ENCODE measurements at regions not wholly inside any gene's neighbourhood (a gene's known extent, or its start where the extent isn't known, plus 50 kb on each side); places are given as distances from the start of the nearest gene placed in this dataset.

- Histone ChIP-seq H3K4me3 (ENCODE audit: low read depth in 2 of 2, low read length in 1 of 2) (no peak overlapping the region), H2AFZ (ENCODE audit: low read depth) (no peak overlapping the region), H4K20me1 (ENCODE audit: insufficient read depth) (no peaks in the 10 kb centered on the region), H3K9ac (no peak overlapping the region), H3K9me3 (0 out of 2 replicates have a peak, but pooled peaks cover 3% of the 10 kb centered on the region), H3K9me2 (no peaks in the 10 kb centered on the region), H3K79me2 (ENCODE audit: insufficient read depth) (no peaks in the 10 kb centered on the region), H3K27me3 (ENCODE audit: insufficient read depth) (no peaks in the 10 kb centered on the region), H3K4me1 (ENCODE audit: control insufficient read depth in 1 of 2, insufficient read depth in 2 of 2, low read depth in 1 of 2, low read length in 1 of 2) (peaks cover 0 to 3% of the 10 kb centered on the region in 2 experiments; a peak in 2 of 4 replicates), H3K4me2 (no peak overlapping the region), H3K36me3 (replicated peaks in 1 of 2; ENCODE audit: control insufficient read depth in 1 of 2, insufficient read depth in 2 of 2, low read length in 1 of 2) (no peaks in the 10 kb centered on the region), H3K27ac (ENCODE audit: low read depth in 2 of 2, low read length in 1 of 2) (peak overlapping the region in 1 of 2 experiments; percentile 29; a peak in 1 of 4 replicates), H3F3A (replicated peaks; ENCODE audit: insufficient read depth) (no peaks in the 10 kb centered on the region)
- POLR2A ChIA-PET: no interaction called here
- WGBS (ENCODE audit: low lambda C conversion rate): 36% methylated on average over 5 of the region's 5 CpGs
- TF ChIP-seq SIN3A (IDR thresholded peaks at IDR 0.05; ENCODE audit: borderline replicate concordance, low read depth, low read length) (no peak), GATA2 (CRISPR knock-in tag; IDR thresholded peaks at IDR 0.05) (peak; percentile 23; the same call in 1 of the 2 replicates)
- CTCF ChIA-PET: no interaction called here
- DNase-seq: no peak
These were observed 139.8 kb upstream of the ZEB1 start for GRCh38 chr10:31179091-31179680.

- no peaks in the 10 kb centered on the region for H3K79me2 ChIP-seq (ENCODE audit: insufficient read depth)
- 66% methylated on average over 7 of the region's 7 CpGs for WGBS (ENCODE audit: low lambda C conversion rate)
- ChIA-PET POLR2A (no interaction called here), CTCF (no interaction called here)
- no peaks in the 10 kb centered on the region for H3K9me2 ChIP-seq
- no peaks in the 10 kb centered on the region for H3K27me3 ChIP-seq (ENCODE audit: insufficient read depth)
- no peak overlapping the region for H3K4me2 ChIP-seq
- no peak overlapping the region for H2AFZ ChIP-seq (ENCODE audit: low read depth)
- no peak overlapping the region for H3K9ac ChIP-seq
- no peaks in the 10 kb centered on the region for H3K4me1 ChIP-seq (ENCODE audit: control insufficient read depth in 1 of 2, insufficient read depth in 2 of 2, low read depth in 1 of 2, low read length in 1 of 2)
- no peak overlapping the region for H3K4me3 ChIP-seq (ENCODE audit: low read depth in 2 of 2, low read length in 1 of 2)
- H3K9me3 ChIP-seq: no peaks in the 10 kb centered on the region
- H3F3A ChIP-seq (replicated peaks; ENCODE audit: insufficient read depth): no peaks in the 10 kb centered on the region
- no peak overlapping the region for H3K27ac ChIP-seq (ENCODE audit: low read depth in 2 of 2, low read length in 1 of 2)
- no peak for DNase-seq
- H4K20me1 ChIP-seq (ENCODE audit: insufficient read depth): no peaks in the 10 kb centered on the region
- TF ChIP-seq USF1 (IDR thresholded peaks at IDR 0.05; ENCODE audit: borderline replicate concordance, low read depth): no peak
- peak; percentile 29 for TF ChIP-seq CTCF (IDR thresholded peaks at IDR 0.05)
- H3K36me3 ChIP-seq (replicated peaks in 1 of 2; ENCODE audit: control insufficient read depth in 1 of 2, insufficient read depth in 2 of 2, low read length in 1 of 2): no peaks in the 10 kb centered on the region
These were observed 132.6 kb upstream of the ZEB1 start for GRCh38 chr10:31186225-31187000.

DNA sequence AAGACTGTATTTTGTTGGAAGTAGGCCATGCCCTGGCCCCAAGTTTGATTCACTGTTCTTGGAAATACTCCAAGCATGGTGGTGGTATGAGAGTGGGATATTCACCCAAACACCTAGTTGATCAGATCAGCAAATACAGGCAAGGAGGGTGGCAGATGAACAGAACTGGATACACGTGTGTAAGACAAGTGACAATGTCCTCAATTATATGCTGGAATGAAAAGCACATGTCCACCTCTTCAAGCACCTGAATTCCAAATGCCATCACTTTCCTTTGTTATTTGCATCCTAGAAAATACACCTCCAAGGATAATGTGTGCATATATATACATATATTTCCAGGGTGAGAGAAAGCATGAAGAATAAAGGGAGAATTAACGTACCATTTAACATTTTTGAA lies 131.8 kb upstream of the ZEB1 start:
- WGBS (ENCODE audit: low lambda C conversion rate): 88% methylated on average over 2 of the region's 2 CpGs
- POLR2A ChIA-PET: no interaction called here
- CTCF ChIA-PET: no interaction called here

More for the DNA sequence above, 131.8 kb upstream of the ZEB1 start:
- TF ChIP-seq FOXJ3 (CRISPR knock-in tag; IDR thresholded peaks at IDR 0.05) (no peak), MEF2A (IDR thresholded peaks at IDR 0.05; ENCODE audit: borderline replicate concordance, low read depth) (no peak)
- Histone ChIP-seq H3K4me1 (ENCODE audit: control insufficient read depth in 1 of 2, insufficient read depth in 2 of 2, low read depth in 1 of 2, low read length in 1 of 2) (no peaks in the 10 kb centered on the region), H3K9me3 (no peaks in the 10 kb centered on the region), H3K9me2 (no peaks in the 10 kb centered on the region), H4K20me1 (ENCODE audit: insufficient read depth) (no peaks in the 10 kb centered on the region), H3K27me3 (ENCODE audit: insufficient read depth) (no peaks in the 10 kb centered on the region), H3K27ac (ENCODE audit: low read depth in 2 of 2, low read length in 1 of 2) (no peak overlapping the region), H3K36me3 (replicated peaks in 1 of 2; ENCODE audit: control insufficient read depth in 1 of 2, insufficient read depth in 2 of 2, low read length in 1 of 2) (no peaks in the 10 kb centered on the region), H3K4me3 (ENCODE audit: low read depth in 2 of 2, low read length in 1 of 2) (no peak overlapping the region), H3F3A (replicated peaks; ENCODE audit: insufficient read depth) (no peaks in the 10 kb centered on the region), H3K4me2 (no peak overlapping the region), H3K79me2 (ENCODE audit: insufficient read depth) (no peaks in the 10 kb centered on the region), H3K9ac (no peak overlapping the region), H2AFZ (ENCODE audit: low read depth) (no peak overlapping the region)
- DNase-seq: no peak
